ENCODE measurements at regions not wholly inside any gene's neighbourhood (a gene's known extent, or its start where the extent isn't known, plus 50 kb on each side); places are given as distances from the start of the nearest gene placed in this dataset.
"Not testable (repeated sequence)": the region's sequence is repeated elsewhere in the genome, so short reads cannot be mapped to it uniquely, and the experiment has no call there.

GRCh38 chr6:15153191-15153590 lies 92.7 kb upstream of the JARID2 start:
- no peaks in the 10 kb centered on the region for H3K4me1 ChIP-seq (ENCODE audit: control insufficient read depth in 1 of 2, insufficient read depth in 2 of 2, low read length in 2 of 2)
- no peak overlapping the region for H3K27ac ChIP-seq (ENCODE audit: low read depth, low read length)
- no peak overlapping the region for H3K4me3 ChIP-seq (ENCODE audit: low read depth in 1 of 2, low read length in 2 of 2)
- no peaks in the 10 kb centered on the region for H3K9me3 ChIP-seq (ENCODE audit: control insufficient read depth in 1 of 2, low read length in 2 of 2)
- H3K36me3 ChIP-seq (ENCODE audit: control insufficient read depth in 1 of 2, insufficient read depth in 2 of 2, low read length in 2 of 2): no peaks in the 10 kb centered on the region
- no peaks in the 10 kb centered on the region for H3K27me3 ChIP-seq (ENCODE audit: control insufficient read depth in 1 of 2, insufficient read depth in 2 of 2, low read length in 2 of 2)
- no peak overlapping the region for H3K9ac ChIP-seq (ENCODE audit: low read depth in 1 of 2, low read length in 2 of 2)

- no peaks in the 10 kb centered on the region for H3K9me3 ChIP-seq (ENCODE audit: control insufficient read depth in 1 of 2, low read length in 2 of 2)
- no peak overlapping the region for H3K27ac ChIP-seq (ENCODE audit: low read depth, low read length)
- no peak overlapping the region for H3K4me3 ChIP-seq (ENCODE audit: low read depth in 1 of 2, low read length in 2 of 2)
- no peaks in the 10 kb centered on the region for H3K4me1 ChIP-seq (ENCODE audit: control insufficient read depth in 1 of 2, insufficient read depth in 2 of 2, low read length in 2 of 2)
- no peaks in the 10 kb centered on the region for H3K36me3 ChIP-seq (ENCODE audit: control insufficient read depth in 1 of 2, insufficient read depth in 2 of 2, low read length in 2 of 2)
- no peaks in the 10 kb centered on the region for H3K27me3 ChIP-seq (ENCODE audit: control insufficient read depth in 1 of 2, insufficient read depth in 2 of 2, low read length in 2 of 2)
- no peak overlapping the region for H3K9ac ChIP-seq (ENCODE audit: low read depth in 1 of 2, low read length in 2 of 2)
These were observed 88.4 kb upstream of the JARID2 start for GRCh38 chr6:15157479-15157878.

DNA sequence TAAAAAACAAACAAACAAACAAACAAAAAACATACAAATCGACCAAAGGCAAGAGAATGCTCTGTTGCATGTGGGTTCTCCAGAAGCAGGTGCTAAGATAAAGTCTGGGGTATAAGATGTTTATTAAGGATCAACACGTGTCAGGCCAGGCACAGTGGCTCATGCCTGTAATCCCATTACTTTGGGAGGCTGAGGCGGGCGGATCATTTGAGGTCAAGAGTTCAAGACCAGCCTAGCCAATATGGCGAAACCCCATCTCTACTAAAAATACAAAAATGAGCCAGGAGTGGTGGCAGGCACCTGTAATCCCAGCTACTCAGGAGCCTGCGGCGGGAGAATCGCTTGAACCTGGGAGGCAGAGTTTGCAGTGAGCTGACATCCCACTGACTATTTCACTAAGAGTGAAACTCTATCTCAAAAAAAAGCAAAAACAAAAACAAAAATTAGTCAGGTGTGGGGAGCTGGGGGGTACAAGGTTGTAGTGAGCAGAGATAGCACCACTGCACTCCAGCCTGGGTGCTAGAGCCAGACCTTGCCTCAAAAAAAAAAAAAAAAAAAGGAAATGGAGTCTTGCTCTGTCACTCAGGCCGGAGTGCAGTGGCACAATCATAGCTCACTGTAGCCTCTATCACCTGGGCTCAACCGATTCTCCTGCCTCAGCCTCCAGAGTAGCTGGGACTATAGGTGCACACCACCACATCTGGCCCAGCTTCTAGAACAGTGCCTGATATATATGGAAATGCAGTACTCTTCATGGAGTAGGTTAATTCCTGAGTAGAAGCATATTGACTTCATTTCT lies 86.8 kb upstream of the JARID2 start:
- no peaks in the 10 kb centered on the region for H3K4me1 ChIP-seq (ENCODE audit: control insufficient read depth in 1 of 2, insufficient read depth in 2 of 2, low read length in 2 of 2)
- H3K27me3 ChIP-seq (ENCODE audit: control insufficient read depth in 1 of 2, insufficient read depth in 2 of 2, low read length in 2 of 2): no peaks in the 10 kb centered on the region
- H3K9ac ChIP-seq (ENCODE audit: low read depth in 1 of 2, low read length in 2 of 2): no peak overlapping the region
- no peak overlapping the region for H3K4me3 ChIP-seq (ENCODE audit: low read depth in 1 of 2, low read length in 2 of 2)
- no peaks in the 10 kb centered on the region for H3K36me3 ChIP-seq (ENCODE audit: control insufficient read depth in 1 of 2, insufficient read depth in 2 of 2, low read length in 2 of 2)
- no peak overlapping the region for H3K27ac ChIP-seq (ENCODE audit: low read depth, low read length)
- no peaks in the 10 kb centered on the region for H3K9me3 ChIP-seq (ENCODE audit: control insufficient read depth in 1 of 2, low read length in 2 of 2)

DNA sequence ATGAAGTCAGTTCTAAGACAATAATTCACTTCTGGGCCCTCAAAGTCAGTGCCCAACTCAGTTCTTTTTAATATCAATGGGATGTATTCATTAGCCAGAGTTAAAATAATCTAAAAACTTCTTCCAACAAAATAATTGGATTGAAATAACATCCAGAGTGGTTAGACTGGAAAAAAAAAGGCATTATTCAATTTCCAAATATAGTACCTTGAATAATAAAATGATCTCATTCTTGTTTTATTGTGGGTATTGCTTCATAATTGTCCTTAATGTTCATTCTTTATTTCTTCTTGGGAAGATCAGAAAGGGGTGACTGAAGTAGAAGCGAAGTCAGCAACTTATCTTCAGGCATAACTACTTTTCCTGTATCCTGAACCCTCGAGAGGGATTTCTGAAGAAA lies 85.1 kb upstream of the JARID2 start:
- H3K36me3 ChIP-seq (ENCODE audit: control insufficient read depth in 1 of 2, insufficient read depth in 2 of 2, low read length in 2 of 2): no peaks in the 10 kb centered on the region
- H3K9ac ChIP-seq (ENCODE audit: low read depth in 1 of 2, low read length in 2 of 2): no peak overlapping the region
- H3K9me3 ChIP-seq (ENCODE audit: control insufficient read depth in 1 of 2, low read length in 2 of 2): no peaks in the 10 kb centered on the region
- H3K4me3 ChIP-seq (ENCODE audit: low read depth in 1 of 2, low read length in 2 of 2): no peak overlapping the region
- H3K4me1 ChIP-seq (ENCODE audit: control insufficient read depth in 1 of 2, insufficient read depth in 2 of 2, low read length in 2 of 2): no peaks in the 10 kb centered on the region
- H3K27ac ChIP-seq (ENCODE audit: low read depth, low read length): no peak overlapping the region
- no peaks in the 10 kb centered on the region for H3K27me3 ChIP-seq (ENCODE audit: control insufficient read depth in 1 of 2, insufficient read depth in 2 of 2, low read length in 2 of 2)

DNA sequence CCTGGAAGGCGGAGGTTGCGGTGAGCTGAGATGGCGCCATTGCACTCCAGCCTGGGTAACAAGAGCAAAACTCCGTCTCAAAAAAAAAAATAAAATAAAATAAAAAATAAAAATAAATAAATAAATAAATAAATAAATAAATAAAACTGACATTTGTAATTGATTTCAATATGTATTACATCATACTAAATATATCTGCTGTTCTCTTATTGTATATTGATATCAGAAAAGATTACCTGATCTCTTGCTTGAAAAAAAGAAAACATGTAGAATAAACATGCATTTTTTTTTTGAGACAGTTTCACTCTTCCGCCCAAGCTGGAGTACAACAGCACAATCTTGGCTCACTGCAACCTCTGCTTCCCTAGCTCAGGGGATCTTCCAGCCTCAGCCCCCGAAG lies 81.0 kb upstream of the JARID2 start:
- not testable (repeated sequence) for H3K36me3 ChIP-seq (ENCODE audit: control insufficient read depth in 1 of 2, insufficient read depth in 2 of 2, low read length in 2 of 2); H3K27me3 ChIP-seq (ENCODE audit: control insufficient read depth in 1 of 2, insufficient read depth in 2 of 2, low read length in 2 of 2); H3K27ac ChIP-seq (ENCODE audit: low read depth, low read length); H3K4me1 ChIP-seq (ENCODE audit: control insufficient read depth in 1 of 2, insufficient read depth in 2 of 2, low read length in 2 of 2); H3K9me3 ChIP-seq (ENCODE audit: control insufficient read depth in 1 of 2, low read length in 2 of 2); H3K9ac ChIP-seq (ENCODE audit: low read depth in 1 of 2, low read length in 2 of 2); H3K4me3 ChIP-seq (ENCODE audit: low read depth in 1 of 2, low read length in 2 of 2)

GRCh38 chr6:15166121-15166520 lies 79.7 kb upstream of the JARID2 start:
- Histone ChIP-seq H3K27me3 (ENCODE audit: control insufficient read depth in 1 of 2, insufficient read depth in 2 of 2, low read length in 2 of 2) (no peaks in the 10 kb centered on the region), H3K9me3 (ENCODE audit: control insufficient read depth in 1 of 2, low read length in 2 of 2) (no peaks in the 10 kb centered on the region), H3K27ac (ENCODE audit: low read depth, low read length) (no peak overlapping the region), H3K36me3 (ENCODE audit: control insufficient read depth in 1 of 2, insufficient read depth in 2 of 2, low read length in 2 of 2) (no peaks in the 10 kb centered on the region), H3K4me1 (ENCODE audit: control insufficient read depth in 1 of 2, insufficient read depth in 2 of 2, low read length in 2 of 2) (no peaks in the 10 kb centered on the region), H3K4me3 (ENCODE audit: low read depth in 1 of 2, low read length in 2 of 2) (no peak overlapping the region), H3K9ac (ENCODE audit: low read depth in 1 of 2, low read length in 2 of 2) (no peak overlapping the region)

DNA sequence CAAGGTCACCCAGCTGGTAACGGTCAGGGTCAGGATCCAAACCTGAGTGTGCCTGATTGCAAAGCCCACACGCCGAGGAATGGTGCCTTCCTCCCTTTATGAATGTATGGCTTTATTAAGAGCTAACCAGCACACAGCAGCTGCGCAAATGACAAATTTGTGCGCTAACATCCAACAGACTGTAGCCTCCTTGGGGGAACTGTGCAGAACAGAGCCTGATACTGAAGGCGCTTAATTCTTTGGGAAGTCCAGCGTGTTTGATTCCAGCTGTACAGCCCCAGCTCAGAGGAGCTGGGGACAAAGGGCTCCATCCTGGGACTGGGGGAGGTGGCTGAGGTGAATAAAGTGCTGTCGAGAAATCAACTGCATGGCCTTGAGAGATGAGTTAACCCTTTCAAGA lies 75.7 kb upstream of the JARID2 start:
- no peak overlapping the region for H3K4me3 ChIP-seq (ENCODE audit: low read depth in 1 of 2, low read length in 2 of 2)
- H3K9me3 ChIP-seq (ENCODE audit: control insufficient read depth in 1 of 2, low read length in 2 of 2): no peaks in the 10 kb centered on the region
- H3K4me1 ChIP-seq (ENCODE audit: control insufficient read depth in 1 of 2, insufficient read depth in 2 of 2, low read length in 2 of 2): no peaks in the 10 kb centered on the region
- no peaks in the 10 kb centered on the region for H3K36me3 ChIP-seq (ENCODE audit: control insufficient read depth in 1 of 2, insufficient read depth in 2 of 2, low read length in 2 of 2)
- H3K27ac ChIP-seq (ENCODE audit: low read depth, low read length): no peak overlapping the region
- no peaks in the 10 kb centered on the region for H3K27me3 ChIP-seq (ENCODE audit: control insufficient read depth in 1 of 2, insufficient read depth in 2 of 2, low read length in 2 of 2)
- no peak overlapping the region for H3K9ac ChIP-seq (ENCODE audit: low read depth in 1 of 2, low read length in 2 of 2)

DNA sequence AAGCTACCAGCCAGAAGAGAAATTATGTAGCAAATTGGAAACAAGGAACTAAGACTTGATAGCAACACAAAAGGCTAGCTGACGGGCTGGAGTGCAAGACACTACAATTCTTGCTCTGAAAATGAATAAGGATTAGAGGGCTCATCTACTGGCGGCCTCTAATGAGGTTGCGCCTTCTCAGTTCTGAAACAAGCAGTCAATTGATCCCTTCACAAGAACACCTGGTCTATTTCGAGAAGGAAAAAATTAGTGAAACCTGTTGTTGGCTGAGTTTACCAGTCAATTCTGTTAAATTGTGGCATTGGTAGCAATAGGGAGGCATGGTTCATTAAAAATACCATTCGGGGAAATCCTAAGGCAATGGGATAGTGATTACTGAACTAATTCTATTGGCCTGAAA lies 74.8 kb upstream of the JARID2 start:
- Histone ChIP-seq H3K4me1 (ENCODE audit: control insufficient read depth in 1 of 2, insufficient read depth in 2 of 2, low read length in 2 of 2) (no peaks in the 10 kb centered on the region), H3K27me3 (ENCODE audit: control insufficient read depth in 1 of 2, insufficient read depth in 2 of 2, low read length in 2 of 2) (no peaks in the 10 kb centered on the region), H3K4me3 (ENCODE audit: low read depth in 1 of 2, low read length in 2 of 2) (no peak overlapping the region), H3K36me3 (ENCODE audit: control insufficient read depth in 1 of 2, insufficient read depth in 2 of 2, low read length in 2 of 2) (no peaks in the 10 kb centered on the region), H3K9ac (ENCODE audit: low read depth in 1 of 2, low read length in 2 of 2) (no peak overlapping the region), H3K27ac (ENCODE audit: low read depth, low read length) (no peak overlapping the region), H3K9me3 (ENCODE audit: control insufficient read depth in 1 of 2, low read length in 2 of 2) (no peaks in the 10 kb centered on the region)

DNA sequence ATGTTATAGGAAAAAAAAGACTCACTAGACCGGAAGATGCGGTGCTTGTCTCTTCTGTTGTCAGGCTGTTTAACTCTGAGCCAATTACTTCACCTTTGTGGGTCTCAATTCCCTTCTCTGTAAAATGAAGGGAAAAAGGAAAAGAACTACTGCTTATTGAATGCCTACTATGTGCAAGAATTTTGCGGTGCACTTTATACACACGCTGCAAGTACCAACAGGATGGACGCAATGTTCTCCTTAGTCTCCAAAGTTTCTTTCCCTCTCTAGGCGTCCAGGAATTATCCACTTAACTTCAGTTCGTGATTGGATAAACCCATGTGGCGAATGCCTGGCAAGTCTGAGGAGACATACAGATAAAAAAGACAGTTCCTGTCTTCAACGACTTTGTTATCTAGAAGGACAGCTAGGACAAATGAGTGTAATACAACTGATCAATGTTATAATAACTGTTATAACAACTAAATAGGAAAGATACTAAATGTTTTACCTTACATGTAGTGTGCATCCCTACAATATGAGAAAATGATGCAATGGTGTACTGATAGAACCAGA lies 69.0 kb upstream of the JARID2 start:
- H3K27me3 ChIP-seq (ENCODE audit: control insufficient read depth in 1 of 2, insufficient read depth in 2 of 2, low read length in 2 of 2): no peaks in the 10 kb centered on the region
- no peaks in the 10 kb centered on the region for H3K4me1 ChIP-seq (ENCODE audit: control insufficient read depth in 1 of 2, insufficient read depth in 2 of 2, low read length in 2 of 2)
- H3K36me3 ChIP-seq (ENCODE audit: control insufficient read depth in 1 of 2, insufficient read depth in 2 of 2, low read length in 2 of 2): no peaks in the 10 kb centered on the region
- H3K27ac ChIP-seq (ENCODE audit: low read depth, low read length): no peak overlapping the region
- no peak overlapping the region for H3K9ac ChIP-seq (ENCODE audit: low read depth in 1 of 2, low read length in 2 of 2)
- H3K4me3 ChIP-seq (ENCODE audit: low read depth in 1 of 2, low read length in 2 of 2): no peak overlapping the region
- H3K9me3 ChIP-seq (ENCODE audit: control insufficient read depth in 1 of 2, low read length in 2 of 2): no peaks in the 10 kb centered on the region

- Histone ChIP-seq H3K36me3 (ENCODE audit: control insufficient read depth in 1 of 2, insufficient read depth in 2 of 2, low read length in 2 of 2) (no peaks in the 10 kb centered on the region), H3K9me3 (ENCODE audit: control insufficient read depth in 1 of 2, low read length in 2 of 2) (no peaks in the 10 kb centered on the region), H3K4me1 (ENCODE audit: control insufficient read depth in 1 of 2, insufficient read depth in 2 of 2, low read length in 2 of 2) (no peaks in the 10 kb centered on the region), H3K27me3 (ENCODE audit: control insufficient read depth in 1 of 2, insufficient read depth in 2 of 2, low read length in 2 of 2) (no peaks in the 10 kb centered on the region), H3K4me3 (ENCODE audit: low read depth in 1 of 2, low read length in 2 of 2) (no peak overlapping the region), H3K9ac (ENCODE audit: low read depth in 1 of 2, low read length in 2 of 2) (no peak overlapping the region), H3K27ac (ENCODE audit: low read depth, low read length) (no peak overlapping the region)
These were observed 61.9 kb upstream of the JARID2 start for GRCh38 chr6:15183979-15184378.
